GM12864 (cell line): ENCODE measurements at regions not wholly inside any gene's neighbourhood (a gene's known extent, or its start where the extent isn't known, plus 50 kb on each side); places are given as distances from the start of the nearest gene placed in this dataset.

ENCODE experiments used
- DNase-seq: peaks from one replicate; pipeline ENCODE4 v3.0.0-alpha.2; 2011; ENCODE audit warnings: low read depth
- H3K4me3 ChIP-seq: 2 replicates; pipeline ENCODE4 v1.5.1; 2011; ENCODE audit warnings: mild to moderate bottlenecking, low read depth, low read length, control low read depth
- TF ChIP-seq, protein P1 (sequence below): IDR thresholded peaks from 2 replicates; pipeline ENCODE4 v1.5.1; 2011; ENCODE audit warnings: low read depth, mild to moderate bottlenecking, moderate library complexity, low read length, control low read depth, inconsistent platforms; ENCODE audit errors: missing control alignments

GRCh38 chr21:20527731-20528460 is 470.3 kb upstream of the NCAM2 start:
- TF ChIP-seq, protein P1, sequence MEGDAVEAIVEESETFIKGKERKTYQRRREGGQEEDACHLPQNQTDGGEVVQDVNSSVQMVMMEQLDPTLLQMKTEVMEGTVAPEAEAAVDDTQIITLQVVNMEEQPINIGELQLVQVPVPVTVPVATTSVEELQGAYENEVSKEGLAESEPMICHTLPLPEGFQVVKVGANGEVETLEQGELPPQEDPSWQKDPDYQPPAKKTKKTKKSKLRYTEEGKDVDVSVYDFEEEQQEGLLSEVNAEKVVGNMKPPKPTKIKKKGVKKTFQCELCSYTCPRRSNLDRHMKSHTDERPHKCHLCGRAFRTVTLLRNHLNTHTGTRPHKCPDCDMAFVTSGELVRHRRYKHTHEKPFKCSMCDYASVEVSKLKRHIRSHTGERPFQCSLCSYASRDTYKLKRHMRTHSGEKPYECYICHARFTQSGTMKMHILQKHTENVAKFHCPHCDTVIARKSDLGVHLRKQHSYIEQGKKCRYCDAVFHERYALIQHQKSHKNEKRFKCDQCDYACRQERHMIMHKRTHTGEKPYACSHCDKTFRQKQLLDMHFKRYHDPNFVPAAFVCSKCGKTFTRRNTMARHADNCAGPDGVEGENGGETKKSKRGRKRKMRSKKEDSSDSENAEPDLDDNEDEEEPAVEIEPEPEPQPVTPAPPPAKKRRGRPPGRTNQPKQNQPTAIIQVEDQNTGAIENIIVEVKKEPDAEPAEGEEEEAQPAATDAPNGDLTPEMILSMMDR, result no peak
- DNase-seq, result no peak
- no peak overlapping the region for H3K4me3 ChIP-seq

DNA sequence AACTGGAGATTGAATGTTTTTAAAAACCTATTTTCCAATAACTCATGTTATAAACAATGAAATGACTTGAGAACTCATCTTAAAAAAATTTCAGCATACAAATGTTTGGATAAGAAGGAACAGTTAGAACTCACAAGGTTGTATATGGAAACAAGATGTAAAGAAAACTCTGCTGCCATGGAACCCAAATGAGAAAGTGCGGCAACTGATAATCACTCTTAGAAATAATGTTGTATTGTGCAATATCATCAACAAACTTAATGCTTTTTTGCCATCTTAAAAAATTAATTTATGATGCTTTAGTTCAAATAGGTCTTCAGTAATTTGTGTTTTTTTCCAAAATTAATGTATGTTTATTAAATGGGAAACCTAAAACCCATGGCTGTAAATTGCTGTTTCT is 461.1 kb upstream of the NCAM2 start:
- no peak for DNase-seq
- TF ChIP-seq, protein P1, result no peak
- no peak overlapping the region for H3K4me3 ChIP-seq

DNA sequence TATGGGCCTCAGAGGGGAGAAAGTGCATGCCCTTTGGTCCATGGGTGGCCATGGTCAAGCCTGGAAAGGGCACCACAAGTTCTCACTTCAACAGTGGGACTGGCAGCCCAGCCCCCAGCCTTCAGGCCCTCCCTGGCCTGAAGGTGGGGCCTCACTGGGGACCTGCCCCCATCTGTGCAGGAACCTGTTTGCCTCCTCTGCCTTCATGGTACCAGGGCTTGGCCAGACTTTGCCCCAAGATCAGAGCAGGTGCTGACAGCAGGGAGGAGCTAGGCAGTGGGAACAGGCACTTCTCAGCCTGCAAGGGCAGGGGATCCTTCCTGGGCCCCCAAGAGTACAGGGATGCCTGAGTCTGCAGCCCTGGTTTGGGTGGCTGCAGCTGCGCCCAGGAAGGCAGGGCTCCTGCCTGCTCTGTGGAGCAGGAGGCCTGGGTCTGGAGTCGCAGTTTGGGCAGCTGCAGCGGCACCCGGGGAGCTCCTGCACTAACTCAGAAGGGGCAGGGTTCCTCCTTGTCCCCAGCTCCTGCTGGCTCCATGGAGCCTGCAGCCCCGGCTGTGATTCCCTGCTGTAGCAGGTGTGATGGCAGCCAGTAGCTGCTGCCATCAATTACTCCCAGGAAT is 460.1 kb upstream of the NCAM2 start:
- H3K4me3 ChIP-seq, result no peak overlapping the region
- no peak for DNase-seq
- TF ChIP-seq, protein P1, result no peak

- no peak for DNase-seq
- no peak overlapping the region for H3K4me3 ChIP-seq
- TF ChIP-seq, protein P1, result no peak
Observed at GRCh38 chr21:20545454-20545853, 452.8 kb upstream of the NCAM2 start.

- no peak overlapping the region for H3K4me3 ChIP-seq
- TF ChIP-seq, protein P1, result no peak
- no peak for DNase-seq
Observed at GRCh38 chr21:20551939-20552338, 446.3 kb upstream of the NCAM2 start.

GRCh38 chr21:20554785-20555184 is 443.4 kb upstream of the NCAM2 start:
- no peak for DNase-seq
- no peak overlapping the region for H3K4me3 ChIP-seq
- TF ChIP-seq, protein P1, result no peak

DNA sequence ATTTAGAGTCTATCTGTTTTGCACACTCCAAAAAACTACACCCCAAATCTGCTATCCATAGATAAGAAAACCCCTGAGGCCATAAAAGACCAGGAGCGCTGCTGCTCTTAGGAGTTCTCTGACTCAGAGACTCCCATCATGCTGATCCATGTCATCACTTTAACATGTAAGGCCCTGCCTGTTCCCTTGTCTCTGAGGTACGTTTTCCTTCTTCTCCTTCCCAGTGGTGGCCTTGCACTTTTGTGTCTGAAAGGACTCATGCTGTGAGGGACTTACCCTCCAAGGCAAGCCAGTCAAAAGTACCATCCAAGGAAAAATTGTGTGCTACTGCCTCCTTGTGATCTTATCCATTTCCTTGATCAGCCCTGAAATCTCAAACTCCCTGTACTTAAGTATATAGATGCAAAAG is 427.4 kb upstream of the NCAM2 start:
- TF ChIP-seq, protein P1, result no peak
- no peak for DNase-seq
- no peak overlapping the region for H3K4me3 ChIP-seq
